ENCODE measurements at regions not wholly inside any gene's neighbourhood (a gene's known extent, or its start where the extent isn't known, plus 50 kb on each side); places are given as distances from the start of the nearest gene placed in this dataset.

DNA sequence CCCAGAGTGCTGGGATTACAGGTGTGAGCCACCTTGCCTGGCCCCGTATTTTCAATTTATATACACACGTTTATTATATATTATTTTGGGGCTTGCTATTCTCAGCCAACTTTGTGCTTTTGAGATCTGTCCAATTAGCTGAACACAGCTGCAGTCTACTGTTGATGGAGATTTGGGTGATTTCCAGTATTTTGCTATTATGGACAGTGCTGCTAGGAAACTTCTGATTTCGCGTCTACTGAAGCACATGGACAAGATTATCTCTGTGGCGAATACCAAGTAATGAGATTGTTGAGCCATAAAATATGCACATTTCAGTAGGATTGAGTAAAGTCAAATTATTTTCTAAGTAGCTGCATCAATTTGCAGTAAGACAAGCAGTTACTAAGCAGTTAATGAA, 1731.2 kb upstream of the CDH6 start:
- TF ChIP-seq EZH2 (IDR thresholded peaks at IDR 0.05), result no peak
- TF ChIP-seq, protein P1, sequence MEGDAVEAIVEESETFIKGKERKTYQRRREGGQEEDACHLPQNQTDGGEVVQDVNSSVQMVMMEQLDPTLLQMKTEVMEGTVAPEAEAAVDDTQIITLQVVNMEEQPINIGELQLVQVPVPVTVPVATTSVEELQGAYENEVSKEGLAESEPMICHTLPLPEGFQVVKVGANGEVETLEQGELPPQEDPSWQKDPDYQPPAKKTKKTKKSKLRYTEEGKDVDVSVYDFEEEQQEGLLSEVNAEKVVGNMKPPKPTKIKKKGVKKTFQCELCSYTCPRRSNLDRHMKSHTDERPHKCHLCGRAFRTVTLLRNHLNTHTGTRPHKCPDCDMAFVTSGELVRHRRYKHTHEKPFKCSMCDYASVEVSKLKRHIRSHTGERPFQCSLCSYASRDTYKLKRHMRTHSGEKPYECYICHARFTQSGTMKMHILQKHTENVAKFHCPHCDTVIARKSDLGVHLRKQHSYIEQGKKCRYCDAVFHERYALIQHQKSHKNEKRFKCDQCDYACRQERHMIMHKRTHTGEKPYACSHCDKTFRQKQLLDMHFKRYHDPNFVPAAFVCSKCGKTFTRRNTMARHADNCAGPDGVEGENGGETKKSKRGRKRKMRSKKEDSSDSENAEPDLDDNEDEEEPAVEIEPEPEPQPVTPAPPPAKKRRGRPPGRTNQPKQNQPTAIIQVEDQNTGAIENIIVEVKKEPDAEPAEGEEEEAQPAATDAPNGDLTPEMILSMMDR (IDR thresholded peaks at IDR 0.05), result no peak
